ENCODE measurements at regions not wholly inside any gene's neighbourhood (a gene's known extent, or its start where the extent isn't known, plus 50 kb on each side); places are given as distances from the start of the nearest gene placed in this dataset.
"Not testable (repeated sequence)": the region's sequence is repeated elsewhere in the genome, so short reads cannot be mapped to it uniquely, and the experiment has no call there.

DNA sequence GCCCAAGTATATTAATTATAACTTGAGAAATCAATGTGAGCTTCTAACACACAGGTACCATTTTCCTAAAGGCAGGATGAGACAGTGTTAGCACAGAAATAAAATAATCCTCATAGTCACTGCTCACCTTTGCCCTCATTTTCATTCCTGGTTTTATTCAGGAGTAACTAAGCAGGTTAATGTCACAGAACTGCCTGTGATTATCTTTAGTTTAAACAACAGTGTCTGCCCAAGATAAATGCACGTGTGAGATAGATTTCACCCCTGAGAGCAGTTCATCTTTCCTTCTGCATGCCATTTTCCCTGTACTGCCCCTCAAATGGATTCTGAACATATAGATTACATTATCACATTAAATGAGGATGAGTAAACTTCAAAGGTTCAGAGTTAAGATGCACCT, 250.7 kb downstream of the RMST start:
- DNase-seq (ENCODE audit: low spot score): no peak

DNA sequence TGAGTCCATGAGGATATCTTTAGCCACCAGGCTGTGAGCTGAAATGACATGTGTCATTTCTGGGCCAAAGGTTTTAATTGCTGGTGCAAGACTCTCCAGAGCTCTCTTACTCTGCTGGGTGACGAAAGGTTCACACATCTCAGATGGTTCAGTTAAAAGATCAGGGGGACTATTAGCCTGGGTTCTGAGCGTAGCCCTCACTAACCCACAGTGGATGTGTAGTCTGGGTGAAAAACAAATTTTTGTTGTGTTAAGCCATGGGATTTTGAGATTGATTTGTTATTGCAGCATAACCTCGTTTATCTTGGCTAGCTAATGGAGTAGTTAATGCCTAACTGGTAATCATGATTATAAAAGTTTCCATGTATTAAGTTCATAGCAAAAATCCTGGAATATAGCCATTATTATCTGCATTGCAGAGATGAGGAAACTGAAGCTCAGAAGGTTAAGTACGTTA, 251.5 kb downstream of the RMST start:
- no peak for DNase-seq (ENCODE audit: low spot score)

DNA sequence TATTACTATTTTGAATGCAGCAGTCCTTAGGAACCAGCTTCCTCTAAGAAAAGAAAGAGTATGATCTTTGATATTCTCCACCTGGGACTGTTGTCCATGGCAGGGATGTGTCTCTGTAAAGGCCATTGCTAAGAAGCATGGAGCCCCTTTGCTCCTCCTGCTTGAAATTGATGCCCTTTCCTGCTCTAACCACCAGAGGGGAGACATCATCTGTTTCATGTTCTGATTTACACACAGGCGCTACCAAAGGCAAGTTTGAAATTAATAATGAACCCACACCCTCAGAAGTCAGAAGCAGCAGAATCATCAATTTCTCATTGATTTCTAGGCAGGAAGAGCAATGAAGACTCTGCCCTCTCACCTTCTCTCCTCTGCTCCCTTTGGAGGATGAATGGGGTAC, 253.8 kb downstream of the RMST start:
- DNase-seq (ENCODE audit: low spot score): no peak

DNA sequence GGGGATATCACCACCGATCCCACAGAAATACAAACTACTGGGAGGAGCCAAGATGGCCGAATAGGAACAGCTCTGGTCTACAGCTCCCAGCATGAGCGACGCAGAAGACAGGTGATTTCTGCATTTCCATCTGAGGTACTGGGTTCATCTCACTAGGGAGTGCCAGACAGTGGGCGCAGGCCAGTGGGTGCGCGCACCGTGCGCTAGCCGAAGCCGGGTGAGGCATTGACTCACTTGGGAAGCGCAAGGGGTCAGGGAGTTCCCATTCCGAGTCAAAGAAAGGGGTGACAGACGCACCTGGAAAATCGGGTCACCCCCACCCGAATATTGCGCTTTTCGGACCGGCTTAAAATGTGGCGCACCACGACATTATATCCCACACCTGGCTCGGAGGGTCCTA, 261.2 kb downstream of the RMST start:
- not testable (repeated sequence) for DNase-seq (ENCODE audit: low spot score)

DNA sequence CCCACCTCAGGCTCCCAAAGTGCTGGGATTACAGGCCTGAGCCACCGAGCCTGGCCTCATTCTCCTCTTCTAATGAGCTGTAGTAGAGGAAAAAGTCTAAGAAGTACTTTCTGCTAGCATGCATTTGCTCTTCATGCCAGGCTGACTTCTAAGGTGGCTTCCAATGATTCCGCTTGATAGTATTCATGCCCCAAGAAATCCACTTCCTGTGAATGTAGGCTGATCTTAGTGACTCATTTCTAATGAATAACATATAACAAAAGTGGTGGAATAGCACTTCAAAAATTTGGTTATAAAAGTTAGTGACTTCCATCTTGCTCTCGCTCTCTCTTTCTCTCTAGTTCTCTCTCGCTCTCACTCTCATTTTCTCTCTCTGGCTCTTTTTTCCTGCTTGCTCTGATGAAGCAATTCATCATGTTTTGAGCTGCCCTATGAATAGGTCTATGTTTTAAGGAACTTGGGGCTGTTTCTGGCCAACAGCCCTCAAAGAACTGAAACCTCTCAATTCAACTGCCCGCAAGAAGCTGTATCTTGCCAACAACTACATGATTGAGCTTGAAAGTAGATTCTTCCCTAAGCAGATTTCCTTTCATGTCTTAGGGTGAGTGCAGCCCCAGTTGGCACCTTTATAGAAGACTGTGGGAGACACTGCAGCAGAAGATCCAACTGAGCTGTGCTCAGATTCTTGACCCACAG, 282.9 kb downstream of the RMST start:
- DNase-seq (ENCODE audit: low spot score): no peak

GRCh38 chr12:97748298-97748697, 285.7 kb downstream of the RMST start:
- DNase-seq (ENCODE audit: low spot score): no peak

- no peak for DNase-seq (ENCODE audit: low spot score)
Observed at GRCh38 chr12:97751704-97752103, 289.1 kb downstream of the RMST start.

GRCh38 chr12:97752129-97752528, 289.5 kb downstream of the RMST start:
- no peak for DNase-seq (ENCODE audit: low spot score)

GRCh38 chr12:97753332-97753731, 290.7 kb downstream of the RMST start:
- DNase-seq (ENCODE audit: low spot score): no peak

GRCh38 chr12:97754306-97754705, 291.7 kb downstream of the RMST start:
- DNase-seq (ENCODE audit: low spot score): no peak

- no peak for DNase-seq (ENCODE audit: low spot score)
Observed at GRCh38 chr12:97756066-97756666, 293.6 kb downstream of the RMST start.

DNA sequence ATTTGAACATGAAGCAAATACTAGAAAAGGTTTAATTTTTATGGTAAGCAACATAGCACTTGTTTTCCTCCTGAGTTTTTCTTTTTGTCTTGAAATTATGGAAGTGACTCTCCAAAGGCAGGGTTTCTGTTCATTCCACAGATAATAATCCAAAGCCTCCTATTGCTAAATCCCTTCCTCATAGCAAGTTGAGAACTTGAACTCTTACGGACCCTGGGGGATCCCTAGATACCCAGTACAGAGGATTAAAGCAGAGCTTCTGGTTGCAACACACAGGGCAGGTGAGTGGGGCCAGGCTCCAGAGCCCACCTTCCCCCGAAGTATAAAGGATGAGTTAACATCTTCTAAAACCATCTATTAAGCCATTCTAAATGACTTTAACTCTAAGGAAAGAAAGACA, 294.1 kb downstream of the RMST start:
- no peak for DNase-seq (ENCODE audit: low spot score)

DNA sequence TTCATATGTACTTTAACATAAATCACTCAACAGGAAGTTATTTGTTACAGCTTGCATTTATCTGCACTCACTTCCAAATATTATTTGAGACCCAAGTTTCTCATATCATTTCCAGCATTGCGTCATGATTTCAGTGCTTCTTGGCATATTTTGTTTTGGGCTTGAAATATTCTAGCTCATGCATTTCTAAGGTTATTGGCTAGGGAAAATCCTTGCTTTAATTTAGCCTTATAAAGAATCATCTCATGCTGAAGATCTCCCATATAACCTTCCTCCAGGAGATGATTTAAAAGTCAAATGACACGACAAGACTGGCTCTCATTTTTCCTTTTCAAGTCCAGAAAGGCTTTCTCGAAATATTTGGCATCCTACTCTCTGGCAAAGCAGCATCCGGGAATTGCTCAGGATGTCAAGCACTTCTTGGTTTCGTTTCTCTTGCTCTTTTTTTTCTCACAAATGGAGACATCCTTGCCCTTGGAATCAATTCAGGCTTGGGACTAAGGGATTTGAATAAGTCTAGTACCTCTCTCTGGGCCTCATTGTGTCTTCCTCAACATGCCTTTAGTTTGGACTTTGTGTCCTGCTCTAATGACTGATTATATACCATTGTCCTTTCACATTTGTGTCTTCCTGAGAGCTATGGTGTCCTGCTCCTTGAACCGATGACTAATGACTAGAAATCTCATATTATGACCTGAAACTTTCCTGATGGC, 295.0 kb downstream of the RMST start:
- peak; percentile 28 for DNase-seq (ENCODE audit: low spot score)

DNA sequence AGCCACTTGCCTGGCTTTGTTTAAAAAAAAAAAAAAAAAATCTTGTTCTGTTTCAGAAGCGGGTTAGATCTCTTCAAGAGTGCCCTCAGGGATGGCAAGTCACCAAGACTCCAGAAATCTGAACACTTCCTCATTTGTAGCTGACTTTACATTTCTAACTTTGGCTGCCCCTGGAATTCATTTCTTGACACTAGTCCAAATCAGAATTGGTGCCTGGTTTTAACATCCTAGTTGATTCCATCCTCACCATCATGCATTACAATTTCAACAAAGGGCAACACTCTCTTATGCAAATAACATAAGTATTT, 295.5 kb downstream of the RMST start:
- DNase-seq (ENCODE audit: low spot score): peak; percentile 10

DNA sequence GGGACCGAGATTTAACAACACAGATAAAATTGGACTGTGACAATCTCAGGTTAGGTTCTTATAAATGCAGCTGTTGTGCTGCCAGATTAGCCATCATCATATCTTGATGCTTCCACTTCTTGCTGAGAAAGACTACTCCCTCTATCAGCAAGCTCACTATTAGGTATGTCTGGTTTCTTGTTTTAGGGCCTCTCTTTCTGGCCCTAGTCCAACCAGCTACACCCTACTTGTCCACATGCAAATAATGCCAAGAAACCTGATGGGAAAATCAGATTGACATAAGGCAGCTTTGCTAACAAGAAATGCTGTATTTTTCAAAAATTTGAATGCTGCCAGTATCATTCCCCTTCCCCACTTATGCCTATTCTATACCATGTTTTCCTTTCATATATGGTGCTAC, 296.0 kb downstream of the RMST start:
- peak; percentile 8 for DNase-seq (ENCODE audit: low spot score)

GRCh38 chr12:97760601-97761000, 298.0 kb downstream of the RMST start:
- no peak for DNase-seq (ENCODE audit: low spot score)

DNA sequence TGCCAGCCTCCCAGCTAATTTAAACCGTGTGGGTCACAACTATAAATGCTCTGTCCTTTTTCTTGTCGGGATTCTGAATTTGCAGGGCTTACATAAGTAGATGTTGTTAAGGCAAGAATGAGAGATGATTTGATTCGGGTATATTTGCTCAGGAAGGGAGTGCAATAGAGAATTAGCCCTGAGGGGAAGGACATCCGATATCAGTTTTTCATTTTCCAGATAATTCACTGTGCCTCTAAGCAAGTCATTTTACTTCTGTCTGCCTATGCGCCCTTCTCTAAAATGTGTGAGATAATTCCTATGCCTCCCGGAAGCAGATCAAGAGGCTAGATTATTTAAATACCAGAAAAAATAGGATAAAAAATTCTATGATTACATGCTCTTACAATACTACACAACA, 300.5 kb downstream of the RMST start:
- no peak for DNase-seq (ENCODE audit: low spot score)

DNA sequence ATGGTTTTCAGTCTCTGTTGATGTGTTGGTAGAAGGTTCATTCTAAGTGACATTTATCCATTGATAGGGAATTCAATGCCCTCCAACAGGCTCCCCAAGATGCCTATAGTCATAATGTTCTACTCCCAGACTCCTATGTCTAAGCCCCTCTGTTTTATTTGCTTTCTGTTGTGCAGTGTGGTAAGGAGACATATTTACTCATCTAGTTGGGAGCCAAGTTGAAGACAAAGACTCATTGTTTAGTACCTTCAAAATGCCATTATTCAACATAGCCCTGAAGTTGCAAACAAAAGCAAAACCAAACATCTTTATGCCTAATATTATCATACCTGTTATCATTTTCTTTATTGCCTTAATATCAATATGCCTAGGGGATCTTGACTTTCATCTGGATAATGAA, 302.1 kb downstream of the RMST start:
- no peak for DNase-seq (ENCODE audit: low spot score)

DNA sequence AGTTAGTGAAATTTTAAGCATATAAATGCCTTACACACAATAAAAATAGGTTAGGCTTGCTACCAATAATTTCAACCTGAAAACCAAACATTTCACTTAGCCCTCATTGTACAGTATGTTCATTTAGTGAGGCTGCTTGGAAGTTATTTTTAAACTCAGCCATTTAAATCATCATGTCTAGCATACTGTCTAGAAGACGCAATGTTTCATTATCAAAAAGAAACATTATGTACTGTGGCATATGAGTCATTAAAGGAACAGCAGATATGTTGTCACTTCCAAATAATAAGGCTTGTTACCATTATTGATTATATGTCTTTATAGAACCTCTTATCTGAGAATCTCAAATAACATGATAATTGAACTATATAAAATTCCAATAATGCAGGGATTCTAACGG, 304.7 kb downstream of the RMST start:
- no peak for DNase-seq (ENCODE audit: low spot score)

GRCh38 chr12:97778111-97778510, 315.5 kb downstream of the RMST start:
- DNase-seq (ENCODE audit: low spot score): no peak

DNA sequence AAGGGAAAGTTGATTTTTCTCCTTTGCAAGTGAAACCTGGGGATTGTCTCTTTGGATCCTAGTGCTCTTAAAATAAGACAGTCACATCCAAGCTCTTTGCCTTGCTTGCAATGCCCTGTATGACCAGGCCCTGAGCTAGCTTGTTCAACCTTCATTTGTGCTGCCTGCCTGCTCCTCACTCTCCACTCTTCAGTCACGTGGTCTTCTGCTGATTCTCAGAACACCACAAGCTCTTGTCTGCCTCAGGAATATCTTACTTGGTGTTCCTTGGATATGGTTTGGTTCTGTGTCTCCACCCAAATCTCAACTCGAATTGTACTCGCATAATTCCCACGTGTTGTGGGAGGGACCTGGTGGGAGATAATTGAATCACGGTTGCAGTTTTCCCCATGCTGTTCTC, 318.7 kb downstream of the RMST start:
- no peak for DNase-seq (ENCODE audit: low spot score)

DNA sequence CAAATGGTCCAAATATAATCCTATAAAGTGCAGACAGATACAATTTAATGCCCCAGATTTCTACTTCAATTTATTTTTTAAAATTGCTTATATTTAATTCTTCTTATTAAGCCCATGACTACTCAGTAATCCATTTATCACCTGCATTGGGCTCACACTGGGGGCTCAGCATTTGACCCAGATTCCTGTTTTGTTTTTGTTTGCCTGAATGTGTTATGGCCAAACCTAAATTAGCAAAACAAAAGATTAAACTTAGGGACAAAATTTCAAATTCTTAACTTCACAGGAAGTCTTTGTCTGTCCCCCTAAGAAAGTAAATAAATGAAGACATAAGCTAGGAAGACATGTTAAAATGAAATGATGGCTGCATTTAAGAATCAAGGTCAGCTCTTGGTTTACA, 322.3 kb downstream of the RMST start:
- no peak for DNase-seq (ENCODE audit: low spot score)

DNA sequence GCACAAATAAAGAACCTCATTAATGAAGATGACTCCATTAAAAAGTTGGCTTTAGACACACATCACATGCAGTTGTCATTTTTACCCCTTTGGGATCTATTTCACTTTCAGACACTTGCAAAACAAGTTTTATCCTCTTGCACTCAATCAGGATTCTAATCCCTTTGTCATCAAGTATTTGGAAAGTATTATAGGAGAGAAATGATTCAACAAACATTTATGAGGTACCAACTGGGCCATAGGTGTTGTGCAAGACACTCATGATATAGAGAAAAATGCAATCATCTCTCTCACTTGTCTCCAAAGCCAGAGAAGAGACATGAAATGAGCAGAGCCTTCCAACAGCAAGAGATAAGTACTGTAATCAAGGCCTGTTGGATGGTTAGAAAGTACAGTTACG, 327.7 kb downstream of the RMST start:
- no peak for DNase-seq (ENCODE audit: low spot score)
